WERI-Rb-1 (cell line): ENCODE measurements at regions not wholly inside any gene's neighbourhood (a gene's known extent, or its start where the extent isn't known, plus 50 kb on each side); places are given as distances from the start of the nearest gene placed in this dataset.

Experiments
- DNase-seq: peaks from one replicate; pipeline ENCODE4 v3.0.0-alpha.2; 2020
- H3K27ac ChIP-seq: fragments of 250-450 bp; sonication (Bioruptor Pico); 2 replicates; pipeline ENCODE4 v1.5.1; 2020; ENCODE audit warnings: mild to moderate bottlenecking, moderate library complexity
- H3K27me3 ChIP-seq: fragments of 250-450 bp; sonication (Bioruptor Pico); 2 replicates; pipeline ENCODE4 v1.5.1; 2021; ENCODE audit warnings: mild to moderate bottlenecking, low read depth, moderate library complexity; ENCODE audit not compliant: insufficient read depth, severe bottlenecking
- H3K36me3 ChIP-seq: fragments of 250-450 bp; sonication (Bioruptor Pico); 2 replicates; pipeline ENCODE4 v1.5.1; 2020; ENCODE audit warnings: mild to moderate bottlenecking, moderate library complexity
- H3K4me3 ChIP-seq: 2 replicates; pipeline ENCODE4 v1.5.1; 2011; ENCODE audit warnings: low read depth, mild to moderate bottlenecking, control low read depth, low read length
- H3K9me3 ChIP-seq: fragments of 250-450 bp; sonication (Bioruptor Pico); 2 replicates; pipeline ENCODE4 v1.5.1; 2021; ENCODE audit warnings: mild to moderate bottlenecking, moderate library complexity; ENCODE audit not compliant: severe bottlenecking
- CTCF ChIP-seq: IDR thresholded peaks from 2 replicates; pipeline ENCODE4 v1.5.1; 2011; ENCODE audit warnings: low read depth, mild to moderate bottlenecking, control low read depth, inconsistent platforms, low read length

GRCh38 chr7:19488056-19488455, 220.8 kb downstream of the POLR1F start:
- H3K27ac ChIP-seq: no peak overlapping the region
- H3K27me3 ChIP-seq: no peaks in the 10 kb centered on the region
- TF ChIP-seq CTCF: no peak
- DNase-seq: no peak
- no peaks in the 10 kb centered on the region for H3K9me3 ChIP-seq
- H3K4me3 ChIP-seq: no peak overlapping the region
- no peaks in the 10 kb centered on the region for H3K36me3 ChIP-seq

GRCh38 chr7:19482628-19483027, 226.2 kb downstream of the POLR1F start:
- no peak for DNase-seq
- H3K4me3 ChIP-seq: no peak overlapping the region
- H3K9me3 ChIP-seq: peaks cover 6% of the 10 kb centered on the region
- TF ChIP-seq CTCF: no peak
- H3K27ac ChIP-seq: no peak overlapping the region
- no peaks in the 10 kb centered on the region for H3K27me3 ChIP-seq
- no peaks in the 10 kb centered on the region for H3K36me3 ChIP-seq

- Histone ChIP-seq H3K9me3 (peaks cover 6% of the 10 kb centered on the region), H3K27me3 (no peaks in the 10 kb centered on the region), H3K27ac (no peak overlapping the region), H3K4me3 (no peak overlapping the region), H3K36me3 (no peaks in the 10 kb centered on the region)
- TF ChIP-seq CTCF: no peak
- no peak for DNase-seq
Measured at GRCh38 chr7:19480383-19480782, 228.5 kb downstream of the POLR1F start.

- DNase-seq: no peak
- Histone ChIP-seq H3K36me3 (no peaks in the 10 kb centered on the region), H3K4me3 (no peak overlapping the region), H3K9me3 (no peaks in the 10 kb centered on the region), H3K27ac (no peak overlapping the region), H3K27me3 (no peaks in the 10 kb centered on the region)
- no peak for TF ChIP-seq CTCF
Measured at GRCh38 chr7:19470031-19470430, 238.8 kb downstream of the POLR1F start.

- no peak for DNase-seq
- Histone ChIP-seq H3K27ac (no peak overlapping the region), H3K36me3 (no peaks in the 10 kb centered on the region), H3K9me3 (no peaks in the 10 kb centered on the region), H3K4me3 (no peak overlapping the region), H3K27me3 (no peaks in the 10 kb centered on the region)
- no peak for TF ChIP-seq CTCF
Measured at GRCh38 chr7:19465861-19466260, 243.0 kb downstream of the POLR1F start.

- no peak for DNase-seq
- no peaks in the 10 kb centered on the region for H3K27me3 ChIP-seq
- no peak for TF ChIP-seq CTCF
Measured at GRCh38 chr7:19464751-19465150, 244.1 kb downstream of the POLR1F start.

More at GRCh38 chr7:19464751-19465150, 244.1 kb downstream of the POLR1F start:
- Histone ChIP-seq H3K27ac (no peak overlapping the region), H3K4me3 (no peak overlapping the region), H3K9me3 (no peaks in the 10 kb centered on the region), H3K36me3 (no peaks in the 10 kb centered on the region)
